Fibroblast of lung (primary cell): ENCODE measurements at regions not wholly inside any gene's neighbourhood (a gene's known extent, or its start where the extent isn't known, plus 50 kb on each side); places are given as distances from the start of the nearest gene placed in this dataset.

ENCODE experiments used
- CTCF ChIP-seq, 2 donors: IDR thresholded peaks in 1 of 2; conservative IDR thresholded peaks in 1 of 2; 1 replicate in 1 of 2; 2 replicates in 1 of 2; pipeline ENCODE4 v1.5.1; 2011 to 2012; ENCODE audit warnings: low read length in 2 of 2, control low read depth in 1 of 2, inconsistent platforms in 1 of 2, low read depth in 1 of 2, mild to moderate bottlenecking in 1 of 2
- EZH2 ChIP-seq: IDR thresholded peaks from 2 replicates; pipeline ENCODE4 v1.5.1; 2012; ENCODE audit warnings: low read length, control low read depth, mild to moderate bottlenecking; ENCODE audit errors: missing control alignments

- TF ChIP-seq EZH2, result no peak
- no peak for TF ChIP-seq CTCF (conservative IDR thresholded peaks at IDR 0.05 in 1 of 2, IDR thresholded peaks at IDR 0.05 in 1 of 2; ENCODE audit: low read depth in 1 of 2, low read length in 2 of 2)
These were observed 57.5 kb upstream of the MS4A8 start for GRCh38 chr11:60641940-60642339.
